ENCODE measurements at regions not wholly inside any gene's neighbourhood (a gene's known extent, or its start where the extent isn't known, plus 50 kb on each side); places are given as distances from the start of the nearest gene placed in this dataset.

DNA sequence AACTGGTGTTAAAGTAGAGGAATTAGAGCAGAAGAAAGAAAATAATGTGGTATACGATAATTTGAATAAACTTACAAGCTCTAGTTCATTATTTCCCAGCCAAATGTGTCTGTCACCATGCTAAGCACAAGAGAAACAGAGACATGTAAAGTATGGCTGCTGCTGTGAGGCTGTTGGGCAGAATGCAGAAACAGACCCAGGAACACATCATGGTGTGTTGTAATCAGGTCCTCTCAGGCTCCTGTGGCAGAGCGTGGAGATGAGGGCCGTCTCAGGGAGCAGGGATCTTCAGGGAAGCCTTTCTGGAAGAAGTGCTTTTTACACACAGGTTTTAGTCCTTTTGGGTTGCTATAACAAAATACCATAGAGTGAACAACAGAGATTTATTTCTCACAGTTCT is 710.7 kb upstream of the SGCG start:
- no peak for DNase-seq
- H3K27ac ChIP-seq (ENCODE audit: low read length): no peak overlapping the region
- H3K9me3 ChIP-seq (replicated peaks; ENCODE audit: control insufficient read depth, low read depth, low read length): no peaks in the 10 kb centered on the region
- H3K4me1 ChIP-seq (ENCODE audit: control insufficient read depth, insufficient read depth, low read length): no peaks in the 10 kb centered on the region
- no peaks in the 10 kb centered on the region for H3K36me3 ChIP-seq (ENCODE audit: control insufficient read depth, insufficient read depth, low read length)
- H3K27me3 ChIP-seq (ENCODE audit: control insufficient read depth, insufficient read depth, low read length): no peaks in the 10 kb centered on the region
- no peak overlapping the region for H3K4me3 ChIP-seq (ENCODE audit: low read length)
- WGBS (ENCODE audit: insufficient coverage): no CpG with 5 or more reads among the region's 3 CpGs

- H3K9me3 ChIP-seq (replicated peaks; ENCODE audit: control insufficient read depth, low read depth, low read length): no peaks in the 10 kb centered on the region
- no peaks in the 10 kb centered on the region for H3K36me3 ChIP-seq (ENCODE audit: control insufficient read depth, insufficient read depth, low read length)
- H3K4me1 ChIP-seq (ENCODE audit: control insufficient read depth, insufficient read depth, low read length): no peaks in the 10 kb centered on the region
- no peak overlapping the region for H3K4me3 ChIP-seq (ENCODE audit: low read length)
- no peak for DNase-seq
- no peak overlapping the region for H3K27ac ChIP-seq (ENCODE audit: low read length)
- WGBS (ENCODE audit: insufficient coverage): no CpG with 5 or more reads among the region's 2 CpGs
- H3K27me3 ChIP-seq (ENCODE audit: control insufficient read depth, insufficient read depth, low read length): no peaks in the 10 kb centered on the region
These were observed 698.2 kb upstream of the SGCG start for GRCh38 chr13:22482496-22483000.

DNA sequence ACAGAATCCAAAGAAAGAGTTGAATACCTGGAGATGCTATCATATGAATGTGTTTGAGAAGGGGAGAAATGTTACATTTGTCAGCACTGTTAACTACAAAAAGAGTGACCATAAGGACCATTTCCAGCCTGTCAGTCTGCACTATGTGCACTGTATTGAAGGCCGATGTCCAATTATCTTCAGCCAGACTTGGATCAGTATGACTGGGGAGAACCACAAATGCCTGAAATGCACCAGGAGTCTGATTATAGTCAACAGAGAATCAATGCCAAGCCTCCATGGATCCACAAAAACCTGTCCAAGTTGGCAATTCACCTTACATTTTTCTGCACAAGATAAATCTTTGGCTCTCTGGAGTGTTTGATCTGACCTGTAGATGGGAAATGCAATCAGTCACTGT is 697.5 kb upstream of the SGCG start:
- whole genome bisulfite sequencing (ENCODE audit: insufficient coverage): no CpG with 5 or more reads among the region's 1 CpG
- Histone ChIP-seq H3K4me1 (ENCODE audit: control insufficient read depth, insufficient read depth, low read length) (no peaks in the 10 kb centered on the region), H3K4me3 (ENCODE audit: low read length) (no peak overlapping the region), H3K27me3 (ENCODE audit: control insufficient read depth, insufficient read depth, low read length) (no peaks in the 10 kb centered on the region), H3K27ac (ENCODE audit: low read length) (no peak overlapping the region), H3K9me3 (replicated peaks; ENCODE audit: control insufficient read depth, low read depth, low read length) (no peaks in the 10 kb centered on the region), H3K36me3 (ENCODE audit: control insufficient read depth, insufficient read depth, low read length) (no peaks in the 10 kb centered on the region)
- no peak for DNase-seq

- H3K27ac ChIP-seq (ENCODE audit: low read length): no peak overlapping the region
- H3K36me3 ChIP-seq (ENCODE audit: control insufficient read depth, insufficient read depth, low read length): no peaks in the 10 kb centered on the region
- no peaks in the 10 kb centered on the region for H3K9me3 ChIP-seq (replicated peaks; ENCODE audit: control insufficient read depth, low read depth, low read length)
- no peak for DNase-seq
- no peaks in the 10 kb centered on the region for H3K4me1 ChIP-seq (ENCODE audit: control insufficient read depth, insufficient read depth, low read length)
- H3K4me3 ChIP-seq (ENCODE audit: low read length): no peak overlapping the region
- WGBS (ENCODE audit: insufficient coverage): no CpG with 5 or more reads among the region's 3 CpGs
- H3K27me3 ChIP-seq (ENCODE audit: control insufficient read depth, insufficient read depth, low read length): no peaks in the 10 kb centered on the region
These were observed 694.3 kb upstream of the SGCG start for GRCh38 chr13:22486490-22486889.

GRCh38 chr13:22487932-22488331 is 692.8 kb upstream of the SGCG start:
- Histone ChIP-seq H3K4me3 (ENCODE audit: low read length) (no peak overlapping the region), H3K27me3 (ENCODE audit: control insufficient read depth, insufficient read depth, low read length) (no peaks in the 10 kb centered on the region), H3K4me1 (ENCODE audit: control insufficient read depth, insufficient read depth, low read length) (no peaks in the 10 kb centered on the region), H3K27ac (ENCODE audit: low read length) (no peak overlapping the region), H3K36me3 (ENCODE audit: control insufficient read depth, insufficient read depth, low read length) (no peaks in the 10 kb centered on the region), H3K9me3 (replicated peaks; ENCODE audit: control insufficient read depth, low read depth, low read length) (no peaks in the 10 kb centered on the region)
- no peak for DNase-seq

GRCh38 chr13:22489771-22490170 is 691.0 kb upstream of the SGCG start:
- Histone ChIP-seq H3K4me1 (ENCODE audit: control insufficient read depth, insufficient read depth, low read length) (no peaks in the 10 kb centered on the region), H3K27me3 (ENCODE audit: control insufficient read depth, insufficient read depth, low read length) (no peaks in the 10 kb centered on the region), H3K36me3 (ENCODE audit: control insufficient read depth, insufficient read depth, low read length) (no peaks in the 10 kb centered on the region), H3K9me3 (replicated peaks; ENCODE audit: control insufficient read depth, low read depth, low read length) (no peaks in the 10 kb centered on the region), H3K4me3 (ENCODE audit: low read length) (no peak overlapping the region), H3K27ac (ENCODE audit: low read length) (no peak overlapping the region)
- WGBS (ENCODE audit: insufficient coverage): no CpG with 5 or more reads among the region's 2 CpGs
- no peak for DNase-seq

- no peak overlapping the region for H3K27ac ChIP-seq (ENCODE audit: low read length)
- H3K4me3 ChIP-seq (ENCODE audit: low read length): no peak overlapping the region
- no peak for DNase-seq
- WGBS (ENCODE audit: insufficient coverage): 60% methylated on average over 1 of the region's 4 CpGs
- no peaks in the 10 kb centered on the region for H3K4me1 ChIP-seq (ENCODE audit: control insufficient read depth, insufficient read depth, low read length)
- no peaks in the 10 kb centered on the region for H3K9me3 ChIP-seq (replicated peaks; ENCODE audit: control insufficient read depth, low read depth, low read length)
- H3K36me3 ChIP-seq (ENCODE audit: control insufficient read depth, insufficient read depth, low read length): no peaks in the 10 kb centered on the region
- no peaks in the 10 kb centered on the region for H3K27me3 ChIP-seq (ENCODE audit: control insufficient read depth, insufficient read depth, low read length)
These were observed 685.0 kb upstream of the SGCG start for GRCh38 chr13:22495819-22496218.

DNA sequence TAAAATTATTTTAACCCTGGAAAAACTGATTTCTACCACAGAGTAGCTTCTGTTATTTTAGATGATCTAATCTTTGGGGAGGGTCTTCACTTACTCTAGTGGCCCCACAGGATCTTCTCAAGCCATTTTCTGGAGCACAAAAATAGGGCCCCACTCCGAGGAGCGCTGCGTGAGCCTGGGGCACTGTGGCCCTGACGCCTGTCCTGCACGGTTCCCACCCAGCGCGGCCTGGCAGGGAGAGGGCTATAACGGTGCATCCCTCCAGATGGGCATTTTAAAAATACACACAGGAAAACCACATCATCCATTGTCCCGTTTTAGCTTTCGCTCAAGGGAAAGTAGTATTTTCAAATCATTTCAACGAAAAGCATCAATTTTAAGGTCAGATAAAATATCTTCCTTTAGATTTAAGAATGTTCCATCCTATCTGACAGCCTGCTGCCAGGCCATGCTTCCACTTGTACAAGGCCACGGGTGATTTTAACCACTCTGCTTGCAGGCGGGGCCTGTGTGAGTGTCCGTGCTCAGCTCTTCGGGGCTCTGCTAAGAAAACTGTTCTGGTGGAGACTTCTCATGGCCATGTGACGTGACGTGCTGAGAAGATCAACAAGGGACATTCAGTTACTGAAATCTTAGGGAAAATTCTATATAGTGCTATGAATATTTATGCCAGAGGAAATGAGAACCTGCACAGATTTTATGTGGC is 683.8 kb upstream of the SGCG start:
- 66% methylated on average over 16 of the region's 17 CpGs for WGBS (ENCODE audit: insufficient coverage)
- Histone ChIP-seq H3K27ac (ENCODE audit: low read length) (no peak overlapping the region), H3K27me3 (ENCODE audit: control insufficient read depth, insufficient read depth, low read length) (no peaks in the 10 kb centered on the region), H3K36me3 (ENCODE audit: control insufficient read depth, insufficient read depth, low read length) (no peaks in the 10 kb centered on the region), H3K4me1 (ENCODE audit: control insufficient read depth, insufficient read depth, low read length) (no peaks in the 10 kb centered on the region), H3K4me3 (ENCODE audit: low read length) (no peak overlapping the region), H3K9me3 (replicated peaks; ENCODE audit: control insufficient read depth, low read depth, low read length) (no peaks in the 10 kb centered on the region)
- no peak for DNase-seq

DNA sequence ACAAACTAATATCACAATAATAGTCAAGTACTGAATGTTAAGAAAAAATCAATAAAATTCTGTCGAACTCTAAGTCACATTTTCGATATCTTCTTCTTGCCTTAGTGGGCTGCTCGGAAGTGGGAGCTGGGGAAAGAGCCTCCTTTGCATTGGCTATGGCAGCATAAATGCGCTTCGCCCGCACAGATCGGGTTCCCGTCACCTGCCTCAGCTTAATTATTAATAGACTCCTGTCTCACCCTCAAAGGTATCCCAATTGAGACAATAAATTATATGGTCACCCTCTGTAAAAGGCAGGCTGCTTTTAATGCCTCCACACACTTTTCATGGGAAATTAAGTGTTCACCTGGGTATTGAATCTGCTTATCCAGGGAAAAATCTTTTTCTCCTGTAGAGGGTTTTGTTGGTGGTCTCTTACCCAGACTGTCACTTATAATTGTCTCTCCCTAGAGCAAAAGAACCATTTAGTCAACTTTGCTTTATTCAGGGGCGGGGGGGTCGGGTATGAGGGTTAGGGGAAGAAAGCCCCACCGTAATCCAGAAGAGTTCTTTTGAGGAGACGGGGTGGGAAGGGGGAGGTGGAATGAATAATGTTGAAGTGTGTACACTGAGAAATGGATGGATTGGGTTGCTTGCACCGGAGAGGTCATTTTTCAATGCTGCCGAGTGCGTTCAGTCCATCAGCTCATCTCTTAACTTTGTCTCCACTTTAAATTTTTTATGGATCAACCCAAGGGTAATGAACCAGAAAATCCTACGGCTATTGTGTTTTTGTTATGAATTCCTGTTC is 682.6 kb upstream of the SGCG start:
- Histone ChIP-seq H3K4me3 (ENCODE audit: low read length) (no peak overlapping the region), H3K4me1 (ENCODE audit: control insufficient read depth, insufficient read depth, low read length) (no peaks in the 10 kb centered on the region), H3K27ac (ENCODE audit: low read length) (no peak overlapping the region), H3K27me3 (ENCODE audit: control insufficient read depth, insufficient read depth, low read length) (no peaks in the 10 kb centered on the region), H3K36me3 (ENCODE audit: control insufficient read depth, insufficient read depth, low read length) (no peaks in the 10 kb centered on the region), H3K9me3 (replicated peaks; ENCODE audit: control insufficient read depth, low read depth, low read length) (no peaks in the 10 kb centered on the region)
- no peak for DNase-seq
- WGBS (ENCODE audit: insufficient coverage): 50% methylated on average over 2 of the region's 16 CpGs

DNA sequence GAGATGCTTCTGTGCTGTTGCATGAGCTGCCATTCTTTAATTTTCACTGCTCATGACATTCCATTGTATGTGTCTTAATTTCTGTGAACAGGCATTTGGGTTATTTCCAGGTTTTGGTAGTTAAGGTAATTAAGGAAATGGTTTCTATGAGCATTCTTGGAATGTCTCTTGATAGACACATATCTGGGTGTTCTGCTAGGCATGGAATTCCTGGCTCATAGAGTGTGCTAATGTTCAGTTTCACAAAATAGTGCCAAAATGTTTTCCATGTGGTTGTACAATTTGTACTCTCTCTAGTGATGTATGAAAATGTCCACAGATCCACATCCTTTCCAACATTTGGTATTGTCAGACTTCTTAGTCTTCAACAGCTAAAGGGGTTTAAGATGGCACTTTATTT is 680.9 kb upstream of the SGCG start:
- no peaks in the 10 kb centered on the region for H3K4me1 ChIP-seq (ENCODE audit: control insufficient read depth, insufficient read depth, low read length)
- H3K27me3 ChIP-seq (ENCODE audit: control insufficient read depth, insufficient read depth, low read length): no peaks in the 10 kb centered on the region
- no peaks in the 10 kb centered on the region for H3K36me3 ChIP-seq (ENCODE audit: control insufficient read depth, insufficient read depth, low read length)
- no peak overlapping the region for H3K4me3 ChIP-seq (ENCODE audit: low read length)
- no peaks in the 10 kb centered on the region for H3K9me3 ChIP-seq (replicated peaks; ENCODE audit: control insufficient read depth, low read depth, low read length)
- H3K27ac ChIP-seq (ENCODE audit: low read length): no peak overlapping the region
- DNase-seq: no peak

Data from muscle of leg (tissue), 3 donors.